Activated CD8-positive, alpha-beta T cell treated with anti-CD3 and anti-CD28 coated beads, Interleukin-2, amount 10 ng/mL, durations not matched to agents 7 days and 5 days (primary cell): ENCODE measurements at regions not wholly inside any gene's neighbourhood (a gene's known extent, or its start where the extent isn't known, plus 50 kb on each side); places are given as distances from the start of the nearest gene placed in this dataset.
A peak's percentile ranks its signal among the peaks of the same experiment; 100 is the strongest.

ENCODE experiments used
- ATAC-seq: fragments of 150-1000 bp; cut with Tn5 transposase; one replicate; pipeline ENCODE4 v1.10.0; 2021; ENCODE audit warnings: moderate library complexity
- CTCF ChIA-PET: fragments of 350-600 bp; sonication (Branson Sonifier 250); formaldehyde crosslinking; loops from one replicate; lab custom pipeline; 2021; ENCODE audit warnings: antibody characterized with exemption; lab: Charles Lee
- POLR2A ChIA-PET: fragments of 350-600 bp; sonication (Branson Sonifier 250); formaldehyde crosslinking; loops from one replicate; lab custom pipeline; 2021; ENCODE audit warnings: antibody characterized with exemption; lab: Charles Lee
- DNase-seq: peaks from one replicate; pipeline ENCODE4 v3.0.0-alpha.2; 2020
- H3K27ac Mint-ChIP-seq: one replicate; pipeline ENCODE4 v1.8.0; 2021; ENCODE audit warnings: mild to moderate bottlenecking, mixed read lengths
- H3K27me3 Mint-ChIP-seq: one replicate; pipeline ENCODE4 v1.8.0; 2021; ENCODE audit warnings: low read depth, mixed read lengths
- H3K36me3 Mint-ChIP-seq: one replicate; pipeline ENCODE4 v1.8.0; 2021; ENCODE audit warnings: low read depth, mixed read lengths
- H3K4me1 Mint-ChIP-seq: one replicate; pipeline ENCODE4 v1.8.0; 2021; ENCODE audit warnings: low read depth, mixed read lengths
- H3K4me3 Mint-ChIP-seq: one replicate; pipeline ENCODE4 v1.8.0; 2021; ENCODE audit warnings: mild to moderate bottlenecking, mixed read lengths
- H3K9me3 Mint-ChIP-seq: one replicate; pipeline ENCODE4 v1.8.0; 2022; ENCODE audit warnings: mixed read lengths; ENCODE audit not compliant: insufficient read depth

DNA sequence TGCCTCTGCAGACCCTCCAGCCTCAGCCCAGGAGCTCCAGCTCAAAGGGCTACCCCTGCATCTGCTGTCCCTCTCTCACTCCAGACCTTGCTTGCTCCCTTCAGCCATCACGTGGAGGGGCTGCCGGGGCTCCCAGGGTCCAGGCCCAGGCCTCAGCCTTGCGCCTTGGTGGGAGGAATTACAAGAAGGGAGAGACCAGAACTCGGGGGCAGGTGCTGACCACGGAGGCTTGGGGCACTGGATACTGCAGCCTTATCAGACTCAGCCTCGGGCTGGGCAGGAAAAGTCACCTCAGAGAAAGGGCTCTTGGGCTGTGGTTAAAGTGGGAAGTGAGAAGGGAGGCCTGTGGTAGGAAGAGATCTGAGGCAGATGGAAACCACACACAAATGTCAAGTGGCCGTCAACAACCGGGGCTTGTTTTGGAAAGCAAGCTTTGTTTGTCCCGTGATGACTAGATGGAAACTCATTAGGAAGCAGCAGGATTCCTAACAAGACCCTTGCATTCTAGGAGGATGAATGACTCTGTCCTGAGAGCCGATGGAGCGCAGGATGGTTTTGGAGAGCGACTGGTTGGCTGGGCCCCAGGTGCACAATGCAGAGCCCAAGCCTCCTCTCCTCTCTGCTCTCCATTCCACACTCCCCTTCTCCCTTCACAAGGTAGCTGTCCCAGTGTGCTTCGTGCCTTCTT is 1321.7 kb downstream of the TBC1D22A start:
- no peaks in the 10 kb centered on the region for H3K36me3 Mint-ChIP-seq
- ChIA-PET CTCF (no interaction called here), POLR2A (no interaction called here)
- H3K4me1 Mint-ChIP-seq: peaks cover 33% of the 10 kb centered on the region
- ATAC-seq (peak; percentile 55), DNase-seq (peak; percentile 44)
- H3K27ac Mint-ChIP-seq: no peak overlapping the region
- peak overlapping the region; percentile 0 for H3K4me3 Mint-ChIP-seq
- H3K9me3 Mint-ChIP-seq: no peaks in the 10 kb centered on the region
- H3K27me3 Mint-ChIP-seq: peaks cover 49% of the 10 kb centered on the region

DNA sequence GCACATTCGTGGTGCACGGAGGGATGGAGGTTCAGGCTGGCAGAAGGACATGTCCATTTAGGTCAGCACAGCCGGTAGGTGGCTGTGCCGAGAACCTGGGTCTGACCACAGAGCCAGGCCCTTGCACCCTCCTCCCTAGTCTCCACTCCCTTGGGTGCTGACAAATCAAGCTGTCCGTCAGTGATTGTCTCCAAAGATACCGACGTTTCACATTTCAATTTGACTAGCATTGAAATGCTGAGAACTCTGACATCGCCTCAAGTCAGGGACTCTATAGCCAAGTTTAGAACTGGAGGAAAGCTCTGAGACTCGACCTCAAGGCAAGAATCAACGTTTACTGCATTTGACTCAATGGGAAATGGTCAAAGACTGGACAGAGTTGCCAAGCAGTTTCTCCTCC is 1321.1 kb downstream of the TBC1D22A start:
- Mint-ChIP-seq H3K4me1 (peaks cover 33% of the 10 kb centered on the region), H3K27me3 (peaks cover 55% of the 10 kb centered on the region)

DNA sequence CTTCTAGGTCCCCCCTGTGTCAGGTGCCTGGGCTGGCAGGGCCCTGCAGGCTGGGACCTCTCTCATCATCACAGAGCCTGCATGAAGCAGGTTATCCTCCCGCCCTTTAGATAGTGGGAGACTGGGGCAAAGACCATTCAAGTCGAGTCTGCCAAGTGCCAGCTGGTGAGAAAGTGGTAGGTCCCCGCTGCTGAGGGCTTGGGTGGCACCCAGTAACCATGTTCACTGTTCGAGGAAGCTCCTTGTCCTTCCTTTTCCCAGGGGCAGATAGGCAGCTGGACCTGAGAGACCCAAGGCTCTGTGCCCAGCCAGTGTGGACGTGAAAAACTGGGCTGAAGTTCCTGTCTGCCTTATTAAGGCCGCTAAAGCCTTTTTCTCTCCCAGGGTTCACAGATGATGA is 1319.8 kb downstream of the TBC1D22A start:
- CTCF ChIA-PET: no interaction called here
- ATAC-seq: no peak
- Mint-ChIP-seq H3K27me3 (peaks cover 62% of the 10 kb centered on the region), H3K9me3 (no peaks in the 10 kb centered on the region), H3K36me3 (no peaks in the 10 kb centered on the region), H3K4me3 (no peak overlapping the region), H3K27ac (no peak overlapping the region), H3K4me1 (peaks cover 33% of the 10 kb centered on the region)
- no peak for DNase-seq
- POLR2A ChIA-PET: no interaction called here

More for the DNA sequence above, 1321.1 kb downstream of the TBC1D22A start:
- Mint-ChIP-seq H3K27ac (no peak overlapping the region), H3K36me3 (no peaks in the 10 kb centered on the region), H3K9me3 (no peaks in the 10 kb centered on the region), H3K4me3 (no peak overlapping the region)
- no peak for ATAC-seq
- POLR2A ChIA-PET: no interaction called here
- CTCF ChIA-PET: no interaction called here
- DNase-seq: no peak

DNA sequence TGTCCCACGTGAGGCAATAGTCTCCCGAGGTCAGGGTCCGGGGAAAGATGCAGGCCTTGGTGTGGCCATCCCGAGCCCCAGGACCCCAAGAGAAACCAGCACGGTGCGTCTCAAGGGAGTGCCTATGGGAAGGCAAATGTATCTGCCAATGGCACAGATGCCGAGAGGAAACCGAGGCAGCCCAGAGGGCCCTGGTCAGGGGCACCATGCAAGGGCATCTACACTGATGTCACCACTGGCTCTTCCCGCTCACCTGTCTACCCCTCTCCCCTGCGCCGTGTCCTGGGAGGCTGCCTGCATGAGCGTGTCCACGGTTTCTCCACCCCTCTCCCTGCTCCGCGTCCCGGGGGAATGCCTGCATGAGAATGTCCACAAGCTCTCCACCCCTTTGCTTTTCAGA is 1318.8 kb downstream of the TBC1D22A start:
- POLR2A ChIA-PET: no interaction called here
- peaks cover 33% of the 10 kb centered on the region for H3K4me1 Mint-ChIP-seq
- no peaks in the 10 kb centered on the region for H3K9me3 Mint-ChIP-seq
- no peaks in the 10 kb centered on the region for H3K36me3 Mint-ChIP-seq
- peaks cover 69% of the 10 kb centered on the region for H3K27me3 Mint-ChIP-seq
- CTCF ChIA-PET: no interaction called here
- ATAC-seq (no peak), DNase-seq (no peak)
- H3K27ac Mint-ChIP-seq: peak overlapping the region; percentile 63
- no peak overlapping the region for H3K4me3 Mint-ChIP-seq

DNA sequence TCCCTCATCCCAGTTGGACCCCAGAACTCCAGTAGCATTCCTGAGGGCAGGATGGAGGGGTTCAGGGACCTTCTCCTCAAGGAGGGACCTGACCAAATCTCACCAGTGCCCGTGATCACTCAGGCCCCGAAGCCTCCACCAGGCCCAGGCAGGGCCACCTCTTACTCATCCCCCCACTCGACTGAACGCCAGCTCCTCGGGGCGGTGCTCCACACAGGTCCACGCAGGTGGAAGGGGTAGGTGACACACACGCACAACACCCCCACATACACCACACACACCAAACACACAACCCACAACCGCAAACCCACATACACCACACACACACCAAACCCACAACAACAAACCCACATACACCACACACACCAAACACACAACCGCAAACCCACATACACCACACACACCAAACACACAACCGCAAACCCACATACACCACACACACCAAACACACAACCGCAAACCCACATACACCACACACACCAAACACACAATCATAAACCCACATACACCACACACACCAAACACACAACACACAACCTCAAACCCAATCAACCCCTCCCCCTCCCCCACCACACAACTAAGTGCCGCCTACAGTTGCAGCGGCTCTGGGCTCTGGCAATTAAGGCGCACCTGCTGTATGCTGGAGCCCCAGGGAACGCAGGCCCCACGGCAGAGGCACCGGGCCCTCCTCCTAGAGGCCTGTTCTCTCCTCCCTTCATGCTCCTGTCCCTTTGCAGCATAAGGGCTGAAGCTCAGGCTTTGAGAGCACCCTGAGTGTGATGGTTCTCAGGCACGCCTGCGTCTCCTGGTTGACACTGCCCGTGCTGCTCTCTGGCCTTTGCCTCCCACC is 1318.1 kb downstream of the TBC1D22A start:
- peaks cover 31% of the 10 kb centered on the region for H3K4me1 Mint-ChIP-seq

DNA sequence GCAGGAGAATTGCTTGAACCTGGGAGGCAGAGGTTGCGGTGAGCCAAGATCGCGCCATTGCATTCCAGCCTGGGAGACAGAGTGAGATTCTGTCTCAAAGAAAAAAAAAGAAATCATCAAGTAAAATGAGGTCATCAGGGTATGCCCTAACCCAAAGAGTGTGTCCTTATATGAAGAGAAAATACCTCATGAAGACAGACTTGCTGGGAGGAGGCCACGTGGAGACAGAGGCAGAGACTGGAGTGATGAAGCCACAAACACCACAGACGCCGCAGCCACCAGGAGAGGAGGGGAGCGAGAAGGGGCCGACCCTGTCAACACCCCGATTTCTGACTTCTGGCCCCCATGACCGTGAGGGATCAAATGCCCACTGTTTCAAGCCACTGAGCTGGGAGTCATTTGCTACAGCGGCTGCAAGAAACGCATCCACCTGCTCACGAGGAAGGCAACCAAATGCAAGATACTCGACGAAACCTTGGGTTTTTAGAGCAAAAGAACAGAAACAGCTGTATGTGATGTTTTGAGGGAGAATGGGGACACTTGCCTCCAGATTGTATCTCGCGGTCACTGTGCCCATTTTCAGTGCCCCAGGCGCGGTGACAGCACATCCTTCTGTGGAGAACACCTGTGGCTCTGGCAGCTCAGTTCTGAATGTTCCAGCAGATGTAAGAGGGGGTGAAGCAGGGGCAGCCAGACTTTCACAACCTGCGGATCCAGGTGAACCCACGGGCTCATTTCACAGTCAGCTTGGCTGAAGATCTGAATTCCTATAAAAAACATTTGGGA is 1317.2 kb downstream of the TBC1D22A start:
- H3K9me3 Mint-ChIP-seq: no peaks in the 10 kb centered on the region
- peak overlapping the region; percentile 50 for H3K27ac Mint-ChIP-seq
- ATAC-seq: no peak
- peak overlapping the region; percentile 23 for H3K4me3 Mint-ChIP-seq
- peak; percentile 23 for DNase-seq
- H3K27me3 Mint-ChIP-seq: peaks cover 72% of the 10 kb centered on the region
- CTCF ChIA-PET: no interaction called here
- H3K4me1 Mint-ChIP-seq: peaks cover 24% of the 10 kb centered on the region
- POLR2A ChIA-PET: no interaction called here
- H3K36me3 Mint-ChIP-seq: no peaks in the 10 kb centered on the region

More for the DNA sequence above, 1318.1 kb downstream of the TBC1D22A start:
- ATAC-seq: no peak
- peak overlapping the region; percentile 63 for H3K27ac Mint-ChIP-seq
- no peaks in the 10 kb centered on the region for H3K9me3 Mint-ChIP-seq
- CTCF ChIA-PET: no interaction called here
- POLR2A ChIA-PET: no interaction called here
- no peaks in the 10 kb centered on the region for H3K36me3 Mint-ChIP-seq
- H3K27me3 Mint-ChIP-seq: peaks cover 70% of the 10 kb centered on the region
- no peak for DNase-seq
- no peak overlapping the region for H3K4me3 Mint-ChIP-seq

DNA sequence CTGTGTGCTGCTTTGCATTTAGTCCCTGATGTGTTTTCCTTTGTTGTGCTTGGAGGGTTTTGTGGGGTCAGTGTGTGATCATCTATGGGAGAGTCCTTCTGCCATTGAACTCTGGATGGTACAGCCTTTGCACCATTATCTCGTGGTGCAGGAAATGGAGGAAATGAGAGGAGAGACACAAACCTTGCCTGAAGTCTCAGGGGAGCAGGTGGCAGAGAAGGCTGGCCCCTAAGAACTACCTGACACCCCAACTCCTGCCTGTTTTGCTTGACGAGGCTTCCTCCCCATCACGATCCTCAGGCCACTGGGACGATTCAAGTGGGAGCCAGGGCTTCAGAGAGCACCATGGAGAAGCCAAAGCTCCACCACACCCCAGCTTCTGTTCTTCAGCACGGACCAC is 1316.4 kb downstream of the TBC1D22A start:
- H3K27me3 Mint-ChIP-seq: peaks cover 72% of the 10 kb centered on the region
- no peak overlapping the region for H3K27ac Mint-ChIP-seq
- H3K9me3 Mint-ChIP-seq: no peaks in the 10 kb centered on the region
- ChIA-PET CTCF (no interaction called here), POLR2A (no interaction called here)
- H3K36me3 Mint-ChIP-seq: no peaks in the 10 kb centered on the region
- H3K4me1 Mint-ChIP-seq: peaks cover 15% of the 10 kb centered on the region
- H3K4me3 Mint-ChIP-seq: no peak overlapping the region
- no peak for ATAC-seq
- DNase-seq: no peak

DNA sequence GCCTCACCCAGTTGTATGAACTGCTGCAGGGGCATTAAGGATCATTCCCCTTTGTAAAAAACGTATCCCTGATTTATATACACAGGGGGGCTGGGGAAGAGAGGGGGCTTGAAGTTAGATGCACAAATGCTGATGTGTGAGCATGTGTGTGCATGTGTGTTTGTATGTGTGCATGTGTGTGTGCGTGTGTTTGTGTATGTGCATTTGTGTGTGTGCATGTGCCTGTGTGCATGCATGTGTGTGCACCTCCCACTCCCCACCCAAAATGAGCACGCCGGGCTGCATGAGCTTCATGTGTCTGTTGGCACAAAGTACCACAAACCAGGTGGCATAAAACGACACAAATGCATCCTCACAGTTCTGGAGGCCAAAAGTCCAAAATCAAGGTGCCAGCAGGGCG is 1315.2 kb downstream of the TBC1D22A start:
- H3K9me3 Mint-ChIP-seq: no peaks in the 10 kb centered on the region
- no peak overlapping the region for H3K27ac Mint-ChIP-seq
- H3K4me3 Mint-ChIP-seq: no peak overlapping the region
- H3K27me3 Mint-ChIP-seq: peaks cover 73% of the 10 kb centered on the region
- POLR2A ChIA-PET: no interaction called here
- no peaks in the 10 kb centered on the region for H3K36me3 Mint-ChIP-seq
- H3K4me1 Mint-ChIP-seq: peaks cover 11% of the 10 kb centered on the region
- ATAC-seq (no peak), DNase-seq (no peak)
- CTCF ChIA-PET: no interaction called here

DNA sequence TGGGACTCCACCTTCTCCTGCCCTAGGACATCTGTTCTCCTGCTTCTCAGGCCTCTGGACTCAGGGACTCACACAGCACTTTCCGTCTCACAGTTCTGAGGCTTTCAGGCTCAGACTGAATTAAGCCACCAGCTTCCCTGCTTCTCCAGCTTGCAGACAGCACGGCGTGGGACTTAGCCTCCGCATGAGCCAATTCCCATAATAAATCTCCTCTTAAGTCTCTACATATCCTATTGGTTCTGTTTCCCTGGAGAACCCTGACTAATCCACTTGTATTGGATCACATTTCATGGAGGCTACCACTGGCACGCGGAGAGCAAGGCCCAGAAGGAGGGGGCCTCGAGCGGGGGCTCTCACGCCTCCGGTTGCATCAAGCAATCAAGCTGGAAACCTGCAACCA is 1313.6 kb downstream of the TBC1D22A start:
- Mint-ChIP-seq H3K27me3 (peaks cover 64% of the 10 kb centered on the region), H3K9me3 (no peaks in the 10 kb centered on the region), H3K36me3 (no peaks in the 10 kb centered on the region), H3K4me3 (no peak overlapping the region), H3K27ac (no peak overlapping the region), H3K4me1 (peaks cover 11% of the 10 kb centered on the region)
- POLR2A ChIA-PET: no interaction called here
- CTCF ChIA-PET: no interaction called here
- no peak for DNase-seq
- ATAC-seq: no peak

DNA sequence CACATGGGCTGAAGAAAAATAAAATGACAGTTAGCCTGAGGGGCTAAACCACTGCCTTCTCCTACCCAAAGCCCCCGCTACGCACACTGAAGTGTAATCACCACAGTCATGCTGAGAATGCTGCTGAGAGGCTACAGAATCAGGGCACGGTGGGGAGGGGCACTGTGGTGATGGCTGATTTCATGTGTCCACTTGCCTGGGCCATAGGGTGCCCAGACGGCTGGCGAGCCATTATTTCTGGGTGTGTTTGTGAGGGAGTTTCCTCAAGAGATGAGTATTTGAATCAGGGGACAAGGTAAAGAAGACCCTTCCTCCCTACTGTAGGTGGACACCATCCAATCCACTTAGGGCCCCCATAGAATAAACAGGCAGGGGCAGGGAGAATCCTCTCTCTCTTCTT is 1313.2 kb downstream of the TBC1D22A start:
- Mint-ChIP-seq H3K36me3 (no peaks in the 10 kb centered on the region), H3K27me3 (peaks cover 63% of the 10 kb centered on the region), H3K9me3 (no peaks in the 10 kb centered on the region), H3K4me3 (no peak overlapping the region), H3K4me1 (peaks cover 10% of the 10 kb centered on the region), H3K27ac (no peak overlapping the region)
- DNase-seq (no peak), ATAC-seq (no peak)
- CTCF ChIA-PET: no interaction called here
- POLR2A ChIA-PET: no interaction called here

DNA sequence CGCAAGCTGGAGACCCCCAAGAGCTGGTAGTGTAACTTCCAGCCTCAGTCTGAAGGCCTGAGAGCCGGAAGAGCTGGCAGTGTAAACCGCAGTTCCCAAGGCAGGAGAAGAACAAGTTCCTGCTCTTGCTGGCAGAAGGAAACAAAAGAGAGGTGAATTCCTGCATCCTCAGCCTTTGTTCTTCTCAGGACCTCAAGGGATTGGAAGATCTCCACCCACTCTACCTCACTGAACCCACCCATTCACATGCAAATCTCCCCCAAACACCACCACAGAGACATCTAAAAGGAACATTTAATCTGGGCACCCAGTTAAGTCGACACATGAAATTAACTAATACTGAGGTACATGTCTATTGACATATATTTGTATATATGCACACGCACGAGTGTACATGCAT is 1310.3 kb downstream of the TBC1D22A start:
- ATAC-seq: no peak
- Mint-ChIP-seq H3K27ac (no peak overlapping the region), H3K4me1 (no peaks in the 10 kb centered on the region), H3K9me3 (no peaks in the 10 kb centered on the region), H3K36me3 (no peaks in the 10 kb centered on the region), H3K27me3 (peaks cover 41% of the 10 kb centered on the region), H3K4me3 (no peak overlapping the region)
- CTCF ChIA-PET: no interaction called here
- no peak for DNase-seq
- POLR2A ChIA-PET: no interaction called here

DNA sequence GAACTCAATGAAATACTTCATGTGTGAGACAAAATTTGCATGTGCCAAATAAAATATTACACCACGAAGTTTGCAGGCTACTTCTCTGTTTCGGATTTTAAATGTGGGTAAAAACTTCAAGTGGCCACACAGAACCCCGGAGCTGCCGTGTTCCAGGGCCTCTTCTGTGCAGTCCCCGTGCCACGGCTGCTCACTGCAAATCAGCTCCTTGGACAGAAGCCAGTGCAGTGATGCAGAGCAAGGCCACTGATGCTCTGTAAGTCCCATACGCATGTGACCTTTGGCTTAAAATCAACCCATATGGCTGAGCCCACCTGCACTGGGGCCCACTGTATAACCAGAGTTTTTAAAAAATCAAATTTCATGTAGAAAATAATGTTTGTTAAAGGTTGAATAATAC is 1309.4 kb downstream of the TBC1D22A start:
- H3K27me3 Mint-ChIP-seq: peaks cover 31% of the 10 kb centered on the region
- no peaks in the 10 kb centered on the region for H3K36me3 Mint-ChIP-seq
- ATAC-seq (no peak), DNase-seq (no peak)
- CTCF ChIA-PET: no interaction called here
- POLR2A ChIA-PET: no interaction called here
- no peak overlapping the region for H3K27ac Mint-ChIP-seq
- no peaks in the 10 kb centered on the region for H3K4me1 Mint-ChIP-seq
- H3K9me3 Mint-ChIP-seq: no peaks in the 10 kb centered on the region
- H3K4me3 Mint-ChIP-seq: no peak overlapping the region
